Endothelial cell of umbilical vein (primary cell): ENCODE measurements at regions not wholly inside any gene's neighbourhood (a gene's known extent, or its start where the extent isn't known, plus 50 kb on each side); places are given as distances from the start of the nearest gene placed in this dataset.

ENCODE experiments used
- BruUV-seq: library from RNA; stranded (reverse); fragments of 400-500 nt; replicated peaks from 2 replicates; lab custom pipeline; 2021; lab: Mats Ljungman, UMichigan
- CTCF ChIA-PET: fragments of 300-600, 350-600 bp; sonication (Branson Sonifier 250); formaldehyde crosslinking; loops from one replicate; lab custom pipeline; 2021; ENCODE audit warnings: antibody characterized with exemption, inconsistent platforms; lab: Charles Lee
- POLR2A ChIA-PET: fragments of 300-600, 350-600 bp; sonication (Branson Sonifier 250); formaldehyde crosslinking; loops from one replicate; lab custom pipeline; 2021; ENCODE audit warnings: antibody characterized with exemption, inconsistent platforms; lab: Charles Lee
- DNase-seq: peaks from one replicate; pipeline ENCODE4 v3.0.0-alpha.2; 2011; ENCODE audit warnings: low read depth, low spot score
- FAIRE-seq: peaks from 2 replicates; lab custom pipeline; 2011; peaks lifted over from hg19 to GRCh38; lab: Jason Lieb, UNC
- H2AFZ ChIP-seq: 2 replicates; pipeline ENCODE4 v1.6.0; 2012; ENCODE audit warnings: low read depth, low read length, control low read depth, inconsistent platforms
- H3K27ac ChIP-seq: 2 replicates; pipeline ENCODE4 v1.5.1; 2011; ENCODE audit warnings: low read depth, mild to moderate bottlenecking, control low read depth, low read length, moderate library complexity; ENCODE audit not compliant: insufficient read depth
- H3K27me3 ChIP-seq, 2 experiments: 2 replicates each; pipeline versions ENCODE4 v1.6.0 to v1.6.1; 2011; ENCODE audit warnings: low read length in 2 of 2, mixed read lengths in 1 of 2; ENCODE audit not compliant: control insufficient read depth in 2 of 2, insufficient read depth in 2 of 2
- H3K36me3 ChIP-seq, 2 experiments: 2 replicates in 1 of 2; 3 replicates in 1 of 2; pipeline ENCODE4 v1.5.1; 2011; ENCODE audit warnings: low read length in 2 of 2, mild to moderate bottlenecking in 1 of 2, moderate library complexity in 1 of 2; ENCODE audit not compliant: control insufficient read depth in 2 of 2, insufficient read depth in 2 of 2; ENCODE audit errors: extremely low read depth in 1 of 2
- H3K4me1 ChIP-seq: 3 replicates; pipeline ENCODE4 v1.5.1; 2011; ENCODE audit warnings: mild to moderate bottlenecking, low read length; ENCODE audit not compliant: control insufficient read depth, insufficient read depth; ENCODE audit errors: extremely low read depth
- H3K4me2 ChIP-seq: 2 replicates; pipeline ENCODE4 v1.6.1; 2011; ENCODE audit warnings: low read length, control low read depth, mixed read lengths; ENCODE audit not compliant: insufficient read depth
- H3K4me3 ChIP-seq, 3 experiments: fragments of 200-600 bp in 1 of 3; sonication (generic), shearing (Covaris generic) in 1 of 3; replicated peaks in 1 of 3; 2 replicates each; pipeline ENCODE4 v1.5.1; 2011 to 2016; ENCODE audit warnings: control low read depth in 3 of 3, low read length in 3 of 3, mild to moderate bottlenecking in 2 of 3, inconsistent platforms in 1 of 3, low read depth in 1 of 3, moderate library complexity in 1 of 3; ENCODE audit not compliant: insufficient read depth in 1 of 3
- H3K79me2 ChIP-seq: 2 replicates; pipeline ENCODE4 v1.6.0; 2012; ENCODE audit warnings: low read length, inconsistent platforms; ENCODE audit not compliant: control insufficient read depth, insufficient read depth
- H3K9ac ChIP-seq: replicated peaks from 2 replicates; pipeline ENCODE3; 2011; ENCODE audit warnings: low read length, control low read depth; ENCODE audit not compliant: insufficient read depth; ENCODE audit errors: extremely low read depth
- H3K9me1 ChIP-seq: replicated peaks from 3 replicates; pipeline ENCODE4 v1.6.0; 2011; ENCODE audit warnings: mild to moderate bottlenecking, low read length; ENCODE audit not compliant: control insufficient read depth, insufficient read depth; ENCODE audit errors: extremely low read depth
- H3K9me3 ChIP-seq: replicated peaks from 2 replicates; pipeline ENCODE4 v1.5.1; 2012; ENCODE audit warnings: low read length, inconsistent platforms; ENCODE audit not compliant: control insufficient read depth, insufficient read depth
- H4K20me1 ChIP-seq: replicated peaks from 2 replicates; pipeline ENCODE3; 2011; ENCODE audit warnings: mild to moderate bottlenecking, low read length; ENCODE audit not compliant: control insufficient read depth, insufficient read depth; ENCODE audit errors: extremely low read depth
- EZH2 ChIP-seq: IDR thresholded peaks from 2 replicates; pipeline ENCODE4 v1.6.1; 2012; ENCODE audit warnings: borderline replicate concordance, low read depth, mild to moderate bottlenecking, moderate library complexity, low read length, inconsistent platforms; ENCODE audit not compliant: severe bottlenecking
- FOS ChIP-seq: IDR thresholded peaks from 2 replicates; pipeline ENCODE4 v1.6.1; 2011; ENCODE audit warnings: mild to moderate bottlenecking, low read length, moderate library complexity, borderline replicate concordance; ENCODE audit not compliant: insufficient read depth
- GATA2 ChIP-seq: IDR thresholded peaks from 2 replicates; pipeline ENCODE4 v1.7.0; 2011; ENCODE audit warnings: low read depth, mild to moderate bottlenecking, moderate library complexity, mixed read lengths, low read length; ENCODE audit not compliant: insufficient read length, insufficient read depth
- JUN ChIP-seq: IDR thresholded peaks from 2 replicates; pipeline ENCODE4 v1.6.1; 2011; ENCODE audit warnings: borderline replicate concordance, low read depth; ENCODE audit not compliant: insufficient read length, insufficient read depth
- MYC ChIP-seq: IDR thresholded peaks from one replicate; pipeline ENCODE4 v1.6.1; 2011; ENCODE audit warnings: mild to moderate bottlenecking, low read depth, low read length
- POLR2A ChIP-seq: IDR thresholded peaks from 2 replicates; pipeline ENCODE4 v1.6.1; 2012; ENCODE audit warnings: low read depth, mild to moderate bottlenecking, control low read depth, low read length
- POLR2AphosphoS5 ChIP-seq: IDR thresholded peaks from 2 replicates; pipeline ENCODE4 v1.6.1; 2012; ENCODE audit warnings: low read depth, mild to moderate bottlenecking, control low read depth, low read length, moderate library complexity; ENCODE audit not compliant: insufficient read depth
- dilution Hi-C: fragments of 300-500 bp; cut with MboI; formaldehyde crosslinking; loops from one replicate; pipeline ENCODE4 v1.15.0; 2019; ENCODE audit warnings: low sequenced_read_pairs; ENCODE audit not compliant: extremely low pct_ligation_motif_present
- intact Hi-C: fragments of 100-400 bp; cut with micrococcal nuclease; formaldehyde crosslinking; loops from one replicate; pipeline ENCODE4 v1.10.0; 2022
- TF ChIP-seq, protein P1 (sequence below): IDR thresholded peaks from 2 replicates; pipeline ENCODE4 v1.6.1; 2011; ENCODE audit not compliant: insufficient read depth, insufficient read length
- TF ChIP-seq, protein P2 (sequence below), 2 donors: IDR thresholded peaks; 1 replicate in 1 of 2; 2 replicates in 1 of 2; pipeline ENCODE4 v1.5.1; 2011; ENCODE audit warnings: low read length in 2 of 2, mild to moderate bottlenecking in 2 of 2, moderate library complexity in 2 of 2, control low read depth in 1 of 2, inconsistent platforms in 1 of 2, low read depth in 1 of 2; ENCODE audit not compliant: insufficient read depth in 1 of 2; ENCODE audit errors: extremely low read depth in 1 of 2

DNA sequence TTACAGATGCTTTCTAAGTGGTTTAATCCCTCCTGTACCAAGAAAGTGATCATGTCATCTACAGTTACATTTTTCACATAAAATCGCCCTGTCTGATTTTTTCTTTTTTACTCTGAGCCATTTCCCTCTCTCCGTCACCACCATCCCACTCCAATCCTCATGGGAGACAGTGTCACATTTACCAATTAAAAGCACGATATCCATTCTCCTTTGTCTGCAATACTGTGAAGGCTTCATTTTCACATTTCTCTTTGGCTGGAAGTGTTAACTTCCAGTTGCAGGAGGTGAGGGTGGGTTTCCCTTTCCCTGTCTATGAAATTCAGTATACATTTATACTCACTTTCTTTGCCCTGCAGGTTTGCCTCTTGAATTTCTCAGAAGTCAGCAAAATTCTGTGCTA lies 372.7 kb upstream of the CNR1 start:
- TF ChIP-seq POLR2AphosphoS5 (no peak), EZH2 (no peak), FOS (no peak), POLR2A (no peak), JUN (no peak), MYC (no peak), GATA2 (no peak)
- TF ChIP-seq, protein P1, sequence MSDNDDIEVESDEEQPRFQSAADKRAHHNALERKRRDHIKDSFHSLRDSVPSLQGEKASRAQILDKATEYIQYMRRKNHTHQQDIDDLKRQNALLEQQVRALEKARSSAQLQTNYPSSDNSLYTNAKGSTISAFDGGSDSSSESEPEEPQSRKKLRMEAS = no peak
- TF ChIP-seq, protein P2, sequence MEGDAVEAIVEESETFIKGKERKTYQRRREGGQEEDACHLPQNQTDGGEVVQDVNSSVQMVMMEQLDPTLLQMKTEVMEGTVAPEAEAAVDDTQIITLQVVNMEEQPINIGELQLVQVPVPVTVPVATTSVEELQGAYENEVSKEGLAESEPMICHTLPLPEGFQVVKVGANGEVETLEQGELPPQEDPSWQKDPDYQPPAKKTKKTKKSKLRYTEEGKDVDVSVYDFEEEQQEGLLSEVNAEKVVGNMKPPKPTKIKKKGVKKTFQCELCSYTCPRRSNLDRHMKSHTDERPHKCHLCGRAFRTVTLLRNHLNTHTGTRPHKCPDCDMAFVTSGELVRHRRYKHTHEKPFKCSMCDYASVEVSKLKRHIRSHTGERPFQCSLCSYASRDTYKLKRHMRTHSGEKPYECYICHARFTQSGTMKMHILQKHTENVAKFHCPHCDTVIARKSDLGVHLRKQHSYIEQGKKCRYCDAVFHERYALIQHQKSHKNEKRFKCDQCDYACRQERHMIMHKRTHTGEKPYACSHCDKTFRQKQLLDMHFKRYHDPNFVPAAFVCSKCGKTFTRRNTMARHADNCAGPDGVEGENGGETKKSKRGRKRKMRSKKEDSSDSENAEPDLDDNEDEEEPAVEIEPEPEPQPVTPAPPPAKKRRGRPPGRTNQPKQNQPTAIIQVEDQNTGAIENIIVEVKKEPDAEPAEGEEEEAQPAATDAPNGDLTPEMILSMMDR (IDR thresholded peaks at IDR 0.05; ENCODE audit: extremely low read depth in 1 of 2, insufficient read depth in 1 of 2, low read depth in 1 of 2, low read length in 2 of 2) = no peak
- no TSS peak for BruUV-seq
- Histone ChIP-seq H2AFZ (no peak overlapping the region), H3K4me2 (no peak overlapping the region), H3K79me2 (no peaks in the 10 kb centered on the region), H3K9me3 (no peaks in the 10 kb centered on the region), H4K20me1 (no peaks in the 10 kb centered on the region), H3K4me1 (no peaks in the 10 kb centered on the region), H3K27me3 (no peaks in the 10 kb centered on the region), H3K4me3 (no peak overlapping the region), H3K36me3 (no peaks in the 10 kb centered on the region), H3K27ac (no peak overlapping the region), H3K9me1 (no peaks in the 10 kb centered on the region), H3K9ac (no peak overlapping the region)
- ChIA-PET POLR2A (no interaction called here), CTCF (no interaction called here)
- FAIRE-seq (no peak), DNase-seq (no peak)
- intact Hi-C loops (no loop called here), dilution Hi-C loops (no loop called here)
